Kidney (tissue), 13 donors: ENCODE measurements at regions not wholly inside any gene's neighbourhood (a gene's known extent, or its start where the extent isn't known, plus 50 kb on each side); places are given as distances from the start of the nearest gene placed in this dataset.

Experiments
- DNase-seq, 5 donors: peaks; one replicate each; pipeline ENCODE4 v3.0.0-alpha.2; 2013 to 2020
- FAIRE-seq: peaks from 2 replicates; lab custom pipeline; 2012; peaks lifted over from hg19 to GRCh38; lab: Jason Lieb, UNC
- H3K27ac ChIP-seq, 2 donors: one replicate each; pipeline ENCODE4 v1.7.0; 2013; ENCODE audit warnings: low read depth in 2 of 2, low read length in 2 of 2, inconsistent platforms in 1 of 2
- H3K27me3 ChIP-seq: one replicate; pipeline ENCODE4 v1.7.1; 2013; ENCODE audit warnings: low read length, inconsistent platforms; ENCODE audit not compliant: control insufficient read depth, insufficient read depth
- H3K36me3 ChIP-seq, 3 donors: one replicate each; pipeline versions ENCODE4 v1.7.0 to v1.7.1; 2013; ENCODE audit warnings: low read length in 3 of 3, control low read depth in 1 of 3, inconsistent platforms in 1 of 3; ENCODE audit not compliant: insufficient read depth in 3 of 3, control insufficient read depth in 2 of 3
- H3K4me1 ChIP-seq, 3 donors: one replicate each; pipeline versions ENCODE4 v1.7.0 to v1.7.1; 2013; ENCODE audit warnings: low read length in 3 of 3, inconsistent platforms in 1 of 3, low read depth in 1 of 3; ENCODE audit not compliant: control insufficient read depth in 2 of 3, insufficient read depth in 2 of 3
- H3K4me3 ChIP-seq, 3 donors: one replicate each; pipeline versions ENCODE4 v1.7.0 to v1.8.1; 2013; ENCODE audit warnings: low read length in 3 of 3, control low read depth in 1 of 3, inconsistent platforms in 1 of 3
- H3K9ac ChIP-seq, 3 donors: one replicate each; pipeline versions ENCODE4 v1.7.0 to v1.7.1; 2013; ENCODE audit warnings: low read length in 3 of 3, control low read depth in 1 of 3, inconsistent platforms in 1 of 3
- H3K9me3 ChIP-seq, 3 donors: one replicate each; pipeline versions ENCODE4 v1.7.0 to v1.7.1; 2013; ENCODE audit warnings: low read length in 3 of 3, control low read depth in 1 of 3, inconsistent platforms in 1 of 3; ENCODE audit not compliant: control insufficient read depth in 2 of 3, insufficient read depth in 1 of 3
- CTCF ChIP-seq: IDR thresholded peaks from 3 replicates; pipeline ENCODE4 v1.5.1; 2012; ENCODE audit warnings: mild to moderate bottlenecking, moderate library complexity, borderline replicate concordance; ENCODE audit not compliant: insufficient read depth; ENCODE audit errors: extremely low read depth
- intact Hi-C: fragments of 100-400 bp; cut with DNase I; formaldehyde crosslinking; loops from one replicate; pipeline ENCODE4 v1.11.1; 2022
- donor health status: control.
- donor health status: control.
- donor health status: control.
- donor health status: control.
- donor health status: control.
- donor health status: DM: yes; HTN: yes; CAD: no.
- donor health status: Normal renal cell carcinoma (clear cell type).

GRCh38 chr22:47257976-47258375 lies 495.5 kb downstream of the TBC1D22A start:
- no peak overlapping the region for H3K9ac ChIP-seq
- intact Hi-C loops: no loop called here
- H3K4me1 ChIP-seq: no peaks in the 10 kb centered on the region
- H3K36me3 ChIP-seq: no peaks in the 10 kb centered on the region
- peaks cover 0 to 5% (median 0%) of the 10 kb centered on the region in 3 donors for H3K9me3 ChIP-seq
- no peak overlapping the region for H3K27ac ChIP-seq
- no peak for FAIRE-seq
- no peaks in the 10 kb centered on the region for H3K27me3 ChIP-seq
- H3K4me3 ChIP-seq: no peak overlapping the region
- no peak for TF ChIP-seq CTCF
- peak in 1 of 5 donors; percentile 7 for DNase-seq

GRCh38 chr22:47257566-47257965 lies 495.1 kb downstream of the TBC1D22A start:
- TF ChIP-seq CTCF: no peak

GRCh38 chr22:47251911-47252310 lies 489.5 kb downstream of the TBC1D22A start:
- no peak for DNase-seq
- no peak for TF ChIP-seq CTCF
- FAIRE-seq: no peak
- Histone ChIP-seq H3K9ac (no peak overlapping the region), H3K27me3 (no peaks in the 10 kb centered on the region), H3K4me1 (no peaks in the 10 kb centered on the region), H3K9me3 (peaks cover 0 to 5% (median 0%) of the 10 kb centered on the region in 3 donors), H3K27ac (no peak overlapping the region), H3K36me3 (no peaks in the 10 kb centered on the region), H3K4me3 (no peak overlapping the region)
- intact Hi-C loops: no loop called here

More at GRCh38 chr22:47257566-47257965, 495.1 kb downstream of the TBC1D22A start:
- peaks cover 0 to 5% (median 0%) of the 10 kb centered on the region in 3 donors for H3K9me3 ChIP-seq
- H3K9ac ChIP-seq: no peak overlapping the region
- no peak overlapping the region for H3K27ac ChIP-seq
- DNase-seq: no peak
- no peak overlapping the region for H3K4me3 ChIP-seq
- H3K36me3 ChIP-seq: no peaks in the 10 kb centered on the region
- H3K4me1 ChIP-seq: no peaks in the 10 kb centered on the region
- intact Hi-C loops: no loop called here
- H3K27me3 ChIP-seq: no peaks in the 10 kb centered on the region
- no peak for FAIRE-seq
